ENCODE measurements at regions not wholly inside any gene's neighbourhood (a gene's known extent, or its start where the extent isn't known, plus 50 kb on each side); places are given as distances from the start of the nearest gene placed in this dataset.

DNA sequence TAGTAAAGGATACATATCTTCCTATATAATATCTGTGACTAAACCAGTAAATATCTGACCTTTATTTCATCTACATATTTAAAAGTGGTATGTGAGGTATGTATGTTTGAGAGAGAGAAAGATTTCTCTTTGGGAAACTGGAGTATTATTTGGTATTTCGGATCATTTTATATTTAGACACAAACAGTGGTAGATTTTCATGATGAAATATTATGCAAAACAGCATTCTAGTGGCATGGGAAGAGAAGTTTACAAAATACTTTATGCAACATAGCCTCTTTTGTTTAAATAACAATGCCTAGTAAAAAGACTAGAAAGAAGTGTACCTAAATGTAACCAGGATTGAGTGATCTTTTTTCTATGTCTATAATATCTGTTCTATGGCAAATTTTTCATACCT lies 98.6 kb upstream of the TMEM168 start:
- TF ChIP-seq CTCF (IDR thresholded peaks at IDR 0.05; ENCODE audit: low read length), result no peak
- TF ChIP-seq EZH2 (IDR thresholded peaks at IDR 0.05; ENCODE audit: borderline replicate concordance, low read length), result no peak

Data from OCI-LY1 (cell line).